Panc1 (cell line): ENCODE measurements at regions not wholly inside any gene's neighbourhood (a gene's known extent, or its start where the extent isn't known, plus 50 kb on each side); places are given as distances from the start of the nearest gene placed in this dataset.

Experiments
- ATAC-seq: fragments of 200-7000 bp; cut with Tn5 transposase; 2 replicates; pipeline ENCODE4 v1.9.1; 2020; ENCODE audit warnings: mild to moderate bottlenecking, moderate library complexity
- BruUV-seq: library from RNA; stranded (reverse); fragments of 400-500 nt; replicated peaks from 2 replicates; lab custom pipeline; 2021; lab: Mats Ljungman, UMichigan
- CTCF ChIA-PET: fragments of 300-600 bp; sonication (Branson Sonifier 250); formaldehyde crosslinking; loops from one replicate; lab custom pipeline; 2022; ENCODE audit warnings: antibody characterized with exemption; lab: Charles Lee
- POLR2A ChIA-PET: fragments of 300-600 bp; sonication (Branson Sonifier 250); formaldehyde crosslinking; loops from one replicate; lab custom pipeline; 2022; ENCODE audit warnings: antibody characterized with exemption; lab: Charles Lee
- DNase-seq: peaks from one replicate; pipeline ENCODE4 v3.0.0-alpha.2; 2010; ENCODE audit warnings: low read depth, low spot score
- H3K27ac ChIP-seq: 2 replicates; pipeline ENCODE4 v1.5.1; 2011; ENCODE audit warnings: mild to moderate bottlenecking, low read length, inconsistent platforms
- H3K27me3 ChIP-seq: fragments of 200-500 bp; sonication (Bioruptor generic); 2 replicates; pipeline ENCODE4 v1.6.0; 2014; ENCODE audit warnings: low read length, inconsistent platforms; ENCODE audit not compliant: control insufficient read depth, insufficient read depth
- H3K36me3 ChIP-seq: fragments of 200-500 bp; sonication (Bioruptor generic); 2 replicates; pipeline ENCODE4 v1.5.1; 2014; ENCODE audit warnings: inconsistent platforms, mild to moderate bottlenecking, low read length, moderate library complexity; ENCODE audit not compliant: control insufficient read depth, insufficient read depth
- H3K4me1 ChIP-seq: 2 replicates; pipeline ENCODE4 v1.5.1; 2011; ENCODE audit warnings: inconsistent platforms, mild to moderate bottlenecking, low read length, moderate library complexity; ENCODE audit not compliant: control insufficient read depth, insufficient read depth
- H3K4me3 ChIP-seq, 2 experiments: 2 replicates each; pipeline ENCODE4 v1.5.1; 2011 to 2012; ENCODE audit warnings: low read depth in 2 of 2, low read length in 2 of 2, mild to moderate bottlenecking in 2 of 2, inconsistent platforms in 1 of 2, moderate library complexity in 1 of 2
- H3K9me3 ChIP-seq: fragments of 200-500 bp; sonication (Bioruptor generic); 2 replicates; pipeline ENCODE4 v1.5.1; 2014; ENCODE audit warnings: low read depth, mild to moderate bottlenecking, inconsistent platforms, low read length, moderate library complexity; ENCODE audit not compliant: control insufficient read depth, insufficient read depth
- CTCF ChIP-seq: fragments of 450-650 bp; IDR thresholded peaks from 2 replicates; pipeline ENCODE4 v1.5.1; 2017; ENCODE audit warnings: mild to moderate bottlenecking
- POLR2AphosphoS5 ChIP-seq: IDR thresholded peaks from 2 replicates; pipeline ENCODE4 v1.6.1; 2012; ENCODE audit warnings: mild to moderate bottlenecking, low read depth, low read length, moderate library complexity
- REST ChIP-seq, 2 experiments: IDR thresholded peaks; 2 replicates each; pipeline ENCODE4 v1.6.1; 2011 to 2012; ENCODE audit warnings: low read depth in 2 of 2, control low read depth in 1 of 2, low read length in 1 of 2, mild to moderate bottlenecking in 1 of 2, moderate library complexity in 1 of 2; ENCODE audit not compliant: insufficient read depth in 1 of 2
- SIN3A ChIP-seq: IDR thresholded peaks from 2 replicates; pipeline ENCODE4 v1.6.1; 2012; ENCODE audit warnings: low read depth, mild to moderate bottlenecking, low read length, moderate library complexity, borderline replicate concordance; ENCODE audit not compliant: insufficient read depth
- TCF7L2 ChIP-seq: IDR thresholded peaks from 2 replicates; pipeline ENCODE4 v1.6.1; 2011; ENCODE audit warnings: mild to moderate bottlenecking, low read depth, low read length, inconsistent platforms
- in situ Hi-C: cut with HindIII; loops from 2 replicates; pipeline ENCODE4 v1.10.0; 2016; ENCODE audit warnings: low sequenced_read_pairs, low pct_unique_long_range_greater_than_20kb
- intact Hi-C: fragments of 100-400 bp; cut with micrococcal nuclease; formaldehyde crosslinking; loops from one replicate; pipeline ENCODE4 v1.10.0; 2022; ENCODE audit not compliant: unreplicated experiment

- H3K27me3 ChIP-seq = no peaks in the 10 kb centered on the region
- in situ Hi-C loops (no loop called here), intact Hi-C loops (loop anchor here (1.0 to 10.0 kb wide), 4 partner anchors 61 to 701 kb away; no protein-coding TSS in a partner anchor)
- no TSS peak for BruUV-seq
- H3K4me3 ChIP-seq = no peak overlapping the region
- TF ChIP-seq TCF7L2 = no peak
- peak; percentile 76; the same call in 1 of the 2 replicates for TF ChIP-seq CTCF
- H3K27ac ChIP-seq = peak overlapping the region; percentile 48
- H3K9me3 ChIP-seq = no peaks in the 10 kb centered on the region
- POLR2A ChIA-PET = no interaction called here
- H3K36me3 ChIP-seq = peaks cover 11% of the 10 kb centered on the region
- ATAC-seq (no peak), DNase-seq (no peak)
- CTCF ChIA-PET = interaction anchor here (1.0 kb wide), 1 partner anchor 126 kb away, joined by 4 read pairs; no protein-coding TSS in a partner anchor
- peaks cover 54% of the 10 kb centered on the region for H3K4me1 ChIP-seq
These were observed 95.4 kb downstream of the OGFRL1 start for GRCh38 chr6:71383901-71384489.

GRCh38 chr6:71385111-71385822, 96.7 kb downstream of the OGFRL1 start:
- Histone ChIP-seq H3K27me3 (no peaks in the 10 kb centered on the region), H3K4me3 (no peak overlapping the region), H3K4me1 (peaks cover 61% of the 10 kb centered on the region), H3K9me3 (no peaks in the 10 kb centered on the region), H3K36me3 (peaks cover 11% of the 10 kb centered on the region), H3K27ac (peak overlapping the region; percentile 48)
- ChIA-PET POLR2A (interaction anchor here (0.8 to 0.9 kb wide), 2 partner anchors 18 to 34 kb away, joined by 3 to 4 read pairs; no protein-coding TSS in a partner anchor), CTCF (interaction anchor here (0.5 to 1.0 kb wide), 3 partner anchors 96 to 130 kb away, joined by 3 to 4 read pairs (median 3); no protein-coding TSS in a partner anchor)
- no peak for TF ChIP-seq CTCF
- no peak for TF ChIP-seq POLR2AphosphoS5
- TF ChIP-seq TCF7L2 = no peak
- no peak for TF ChIP-seq REST (IDR thresholded peaks at IDR 0.05; ENCODE audit: insufficient read depth in 1 of 2, low read depth in 2 of 2, low read length in 1 of 2)
- no peak for TF ChIP-seq SIN3A
- DNase-seq (no peak), ATAC-seq (0 out of 2 replicates have a peak, but pooled peaks have one; percentile 45)
- in situ Hi-C loops (no loop called here), intact Hi-C loops (loop anchor here (2.0 to 10.0 kb wide), 2 partner anchors 60 to 700 kb away; no protein-coding TSS in a partner anchor)
- BruUV-seq = no TSS peak
